ENCODE measurements at regions not wholly inside any gene's neighbourhood (a gene's known extent, or its start where the extent isn't known, plus 50 kb on each side); places are given as distances from the start of the nearest gene placed in this dataset.

DNA sequence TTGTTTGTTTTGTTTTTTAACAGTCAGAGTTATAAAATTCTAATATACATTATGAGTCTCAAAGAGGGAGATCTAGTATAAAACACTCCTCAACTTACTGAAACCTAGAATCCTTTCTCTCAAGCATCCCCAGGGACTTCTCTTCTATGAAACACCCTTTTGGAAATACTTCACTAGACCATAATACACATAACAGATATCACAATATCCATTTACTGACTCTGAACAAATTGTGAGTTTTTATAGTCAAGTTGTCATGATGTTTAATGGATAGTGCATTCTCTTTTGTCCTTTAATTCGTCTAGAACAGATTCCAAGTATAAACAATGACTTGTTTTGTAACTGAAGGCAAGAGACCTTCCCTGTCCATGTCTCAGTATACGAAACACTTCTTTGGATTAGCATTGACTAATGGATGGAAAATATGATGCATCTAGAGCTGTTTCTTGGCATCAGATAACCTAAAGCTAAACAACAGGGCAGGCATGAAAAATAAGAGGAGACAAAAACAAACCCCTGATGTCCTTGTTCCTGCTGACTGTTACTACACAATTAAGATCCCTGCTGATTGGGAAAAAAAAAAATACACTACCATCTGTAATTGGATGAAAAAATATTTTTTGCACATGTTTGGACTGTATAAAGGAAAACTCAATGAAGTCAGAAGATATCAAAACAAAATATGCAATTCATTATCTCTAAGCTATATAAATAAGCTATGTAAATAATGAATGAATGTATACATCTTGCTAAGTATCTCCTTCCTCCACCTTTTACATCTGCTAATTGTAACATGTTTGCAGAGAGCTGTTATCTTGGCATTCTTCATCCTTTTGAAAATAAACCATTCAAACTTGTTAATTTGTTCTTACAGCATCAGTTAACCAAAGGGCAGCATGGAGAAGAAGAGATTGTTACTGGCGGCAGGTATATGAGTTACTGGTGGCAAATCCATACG is 214.2 kb downstream of the LACC1 start:
- Mint-ChIP-seq H3K4me3 (no peak overlapping the region), H3K27me3 (ENCODE audit: low read depth) (peaks cover 6% of the 10 kb centered on the region), H3K9me3 (peaks cover 5% of the 10 kb centered on the region), H3K36me3 (ENCODE audit: insufficient read depth) (no peaks in the 10 kb centered on the region), H3K4me1 (ENCODE audit: low read depth) (peaks cover 10% of the 10 kb centered on the region)
- ATAC-seq (no peak), DNase-seq (no peak)

DNA sequence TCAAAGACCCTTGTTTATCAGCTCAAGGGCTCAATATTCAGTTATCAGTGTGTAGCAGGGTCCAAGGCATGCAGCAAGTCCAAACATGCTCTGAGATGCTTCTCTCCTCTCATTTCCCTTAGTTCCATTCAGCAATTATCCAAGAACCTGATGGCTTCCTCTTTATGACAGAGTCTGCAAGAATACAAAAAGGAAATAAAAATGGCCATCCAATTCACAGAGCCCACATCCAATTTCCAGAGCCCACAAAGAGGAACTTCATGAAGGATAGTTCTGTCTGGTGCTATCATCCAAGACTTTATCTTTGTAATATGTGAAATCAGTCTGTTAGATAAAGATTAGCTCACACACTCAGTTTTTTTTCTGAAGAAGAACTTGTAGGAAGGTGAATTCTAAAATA is 217.2 kb downstream of the LACC1 start:
- peaks cover 6% of the 10 kb centered on the region for H3K27me3 Mint-ChIP-seq (ENCODE audit: low read depth)
- H3K9me3 Mint-ChIP-seq, result peaks cover 7% of the 10 kb centered on the region
- H3K4me3 Mint-ChIP-seq, result no peak overlapping the region
- DNase-seq (no peak), ATAC-seq (no peak)
- peaks cover 3% of the 10 kb centered on the region for H3K4me1 Mint-ChIP-seq (ENCODE audit: low read depth)
- H3K36me3 Mint-ChIP-seq (ENCODE audit: insufficient read depth), result no peaks in the 10 kb centered on the region

DNA sequence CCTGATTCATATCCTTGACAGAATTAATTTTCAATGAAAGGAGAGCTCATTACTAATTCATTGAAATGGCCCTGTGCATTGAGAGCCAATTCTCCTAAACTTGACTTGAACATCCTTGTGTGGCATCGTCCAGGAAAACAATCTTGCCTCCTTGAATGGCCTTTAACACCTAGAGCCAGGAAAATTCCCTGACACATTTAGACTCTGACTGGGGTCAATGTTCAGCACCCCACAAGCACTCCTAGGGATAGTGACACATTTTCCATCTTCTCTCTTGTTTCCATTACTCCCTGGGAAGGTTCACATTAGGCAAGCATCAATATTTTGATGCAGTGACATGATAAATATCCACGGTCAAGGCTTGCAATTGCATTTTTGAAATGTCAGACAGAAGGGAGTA is 218.9 kb downstream of the LACC1 start:
- Mint-ChIP-seq H3K27me3 (ENCODE audit: low read depth) (peaks cover 6% of the 10 kb centered on the region), H3K4me3 (no peak overlapping the region), H3K9me3 (peaks cover 9% of the 10 kb centered on the region), H3K36me3 (ENCODE audit: insufficient read depth) (no peaks in the 10 kb centered on the region), H3K4me1 (ENCODE audit: low read depth) (no peaks in the 10 kb centered on the region)
- no peak for DNase-seq
- ATAC-seq, result no peak

DNA sequence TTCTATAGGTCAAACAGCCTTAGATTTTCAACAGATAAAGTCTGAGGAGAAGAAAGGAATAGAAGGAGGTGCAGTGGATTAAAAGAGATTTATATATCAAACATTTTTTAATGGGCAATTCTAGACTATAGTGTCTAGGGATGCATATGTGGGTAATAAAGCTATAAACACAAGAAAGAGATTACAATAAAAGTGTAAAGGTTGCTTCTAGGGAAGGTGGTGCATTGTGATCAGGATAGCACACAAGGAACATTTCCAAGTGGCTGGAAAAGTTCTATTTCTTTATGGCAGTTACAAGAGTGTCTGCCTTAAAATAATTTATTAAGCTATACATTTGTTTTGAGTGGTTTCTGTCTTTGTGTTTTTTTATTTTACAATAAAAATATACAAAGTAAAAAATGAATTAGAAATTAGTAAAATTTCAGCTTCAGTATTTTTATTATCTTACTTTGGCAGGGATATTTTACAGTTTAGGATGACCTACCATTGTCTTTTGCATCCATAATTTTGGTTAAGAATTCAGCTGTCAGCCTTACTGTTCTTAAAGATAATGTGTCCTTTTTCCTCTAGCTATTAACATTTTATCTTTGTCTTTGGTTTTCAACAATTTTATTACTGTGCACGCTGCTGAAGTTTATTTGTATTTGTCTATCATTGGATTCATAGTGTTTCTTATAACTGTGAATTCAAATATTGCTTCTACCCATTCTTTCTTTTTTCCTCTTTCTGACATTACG is 221.8 kb downstream of the LACC1 start:
- no peak for ATAC-seq
- Mint-ChIP-seq H3K36me3 (ENCODE audit: insufficient read depth) (no peaks in the 10 kb centered on the region), H3K27me3 (ENCODE audit: low read depth) (peaks cover 8% of the 10 kb centered on the region), H3K9me3 (peaks cover 9% of the 10 kb centered on the region), H3K4me1 (ENCODE audit: low read depth) (no peaks in the 10 kb centered on the region), H3K4me3 (no peak overlapping the region)
- DNase-seq, result no peak

DNA sequence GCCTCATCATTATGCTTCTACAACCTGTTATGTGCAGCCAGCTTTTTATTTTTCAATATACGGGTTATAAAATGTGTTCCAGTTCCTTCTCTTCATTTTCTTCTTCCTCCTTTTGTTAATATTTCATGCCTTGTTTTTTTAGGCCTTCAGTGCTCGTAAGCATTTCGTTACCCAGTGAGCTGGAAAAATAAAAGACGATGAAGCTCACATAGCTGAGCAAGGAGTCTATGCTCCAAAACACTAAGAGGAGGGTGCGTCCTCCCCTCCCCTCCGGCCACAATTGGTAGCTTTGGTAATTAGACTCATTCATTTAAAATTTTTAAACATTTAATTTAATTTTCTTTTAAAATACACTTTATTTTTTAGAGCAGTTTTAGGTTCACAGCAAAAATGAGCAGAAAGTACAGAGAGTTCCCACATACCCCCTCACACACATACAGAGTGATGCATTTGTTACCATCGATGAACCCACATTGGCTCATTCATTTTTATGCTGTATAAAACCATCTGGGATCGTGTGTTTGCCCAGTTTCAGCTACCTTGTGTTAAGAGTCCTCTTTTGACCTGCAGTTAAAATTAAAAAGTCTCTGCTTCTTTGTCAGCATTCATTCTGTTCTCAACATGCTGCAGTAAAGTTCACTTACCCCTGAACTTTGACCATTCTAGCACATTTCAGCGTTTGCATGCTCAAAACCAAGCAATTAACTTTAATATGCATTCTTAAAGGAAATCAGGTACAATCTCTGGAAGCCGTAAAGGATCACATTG is 223.9 kb downstream of the LACC1 start:
- DNase-seq (no peak), ATAC-seq (no peak)
- H3K9me3 Mint-ChIP-seq, result peaks cover 9% of the 10 kb centered on the region
- no peak overlapping the region for H3K4me3 Mint-ChIP-seq
- H3K27me3 Mint-ChIP-seq (ENCODE audit: low read depth), result peaks cover 9% of the 10 kb centered on the region
- no peaks in the 10 kb centered on the region for H3K36me3 Mint-ChIP-seq (ENCODE audit: insufficient read depth)
- H3K4me1 Mint-ChIP-seq (ENCODE audit: low read depth), result no peaks in the 10 kb centered on the region

DNA sequence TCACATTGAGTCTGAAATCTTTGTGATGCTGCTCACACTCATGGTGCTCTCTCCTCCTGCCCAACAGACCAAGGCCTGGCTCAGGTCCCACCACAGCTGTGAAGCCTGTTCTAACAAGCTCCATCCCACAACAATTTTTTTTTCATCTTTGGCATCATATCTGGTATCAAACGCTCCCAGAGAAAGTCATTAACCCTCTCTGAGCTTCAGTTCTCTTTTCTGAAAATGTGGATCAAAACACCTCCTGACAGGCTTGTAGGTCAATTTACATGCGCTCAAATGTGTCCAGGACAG is 224.4 kb downstream of the LACC1 start:
- ATAC-seq (no peak), DNase-seq (no peak)
- Mint-ChIP-seq H3K9me3 (peaks cover 9% of the 10 kb centered on the region), H3K4me1 (ENCODE audit: low read depth) (no peaks in the 10 kb centered on the region), H3K4me3 (no peak overlapping the region), H3K36me3 (ENCODE audit: insufficient read depth) (no peaks in the 10 kb centered on the region), H3K27me3 (ENCODE audit: low read depth) (peaks cover 7% of the 10 kb centered on the region)

DNA sequence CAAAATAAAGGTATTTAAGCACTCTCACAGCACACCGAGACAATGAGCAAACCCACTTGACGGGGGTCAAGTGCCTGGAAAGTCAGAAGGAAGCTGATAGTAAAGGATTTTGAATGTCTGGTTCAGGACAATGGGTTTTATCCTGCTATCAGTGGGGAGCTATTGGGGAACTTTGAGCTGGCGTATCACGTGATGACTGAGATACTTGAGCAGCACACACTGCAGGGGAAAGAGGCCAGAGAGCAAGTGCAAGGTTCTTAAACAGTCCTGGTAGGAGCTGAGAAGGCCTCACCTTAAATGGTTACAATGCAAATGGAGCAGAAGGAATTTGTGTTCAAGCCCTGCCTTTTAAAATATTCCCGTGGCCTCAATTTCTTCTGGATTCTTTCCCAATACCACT is 225.3 kb downstream of the LACC1 start:
- ATAC-seq, result no peak
- no peaks in the 10 kb centered on the region for H3K4me1 Mint-ChIP-seq (ENCODE audit: low read depth)

DNA sequence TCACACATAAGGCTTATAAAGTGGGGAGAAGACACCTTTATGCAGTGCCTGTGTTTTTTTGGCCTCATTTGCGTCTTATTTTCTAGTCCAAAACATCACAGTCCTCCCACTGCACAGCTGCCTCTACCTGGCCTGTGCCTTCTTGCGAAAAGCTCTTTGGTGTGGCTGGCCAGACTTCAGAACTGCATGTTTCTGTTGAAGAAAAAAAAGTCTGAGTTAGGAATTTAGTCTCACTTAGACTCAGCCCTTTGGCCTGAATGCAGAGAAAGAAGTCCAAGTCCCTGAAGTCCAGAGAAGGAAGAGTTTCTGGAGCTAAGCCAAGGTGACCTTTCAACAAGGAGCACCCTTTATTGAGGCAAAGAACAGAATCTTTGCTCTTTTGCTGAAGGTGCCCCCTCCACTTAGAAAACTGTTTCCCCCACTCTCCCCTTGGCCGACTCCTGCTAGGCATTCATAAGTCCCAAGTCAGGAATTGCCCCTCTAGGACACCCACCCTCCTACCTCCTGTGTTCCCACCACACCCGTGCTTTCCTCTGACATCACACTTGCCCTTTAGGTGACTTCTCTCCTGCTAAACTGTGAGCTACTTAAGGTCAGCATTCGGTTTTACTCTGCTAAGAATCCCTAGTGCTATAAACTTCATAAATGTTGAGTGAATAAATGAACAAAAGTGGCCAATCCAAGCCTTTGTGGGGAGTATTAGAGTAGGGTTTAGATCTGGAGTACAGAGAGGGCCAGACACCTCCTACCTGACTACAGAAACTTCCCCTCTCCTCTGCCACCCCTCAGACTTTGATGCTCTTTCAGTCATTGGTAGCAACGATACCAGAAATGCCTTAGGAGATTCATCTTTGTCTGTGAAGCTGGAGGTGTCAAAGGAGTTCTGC is 226.8 kb downstream of the LACC1 start:
- Mint-ChIP-seq H3K4me1 (ENCODE audit: low read depth) (no peaks in the 10 kb centered on the region), H3K9me3 (peaks cover 5% of the 10 kb centered on the region), H3K4me3 (no peak overlapping the region), H3K36me3 (ENCODE audit: insufficient read depth) (no peaks in the 10 kb centered on the region), H3K27me3 (ENCODE audit: low read depth) (peaks cover 7% of the 10 kb centered on the region)
- DNase-seq (no peak), ATAC-seq (no peak)

More for the DNA sequence above, 225.3 kb downstream of the LACC1 start:
- no peak for DNase-seq
- H3K4me3 Mint-ChIP-seq, result no peak overlapping the region
- H3K36me3 Mint-ChIP-seq (ENCODE audit: insufficient read depth), result no peaks in the 10 kb centered on the region
- H3K9me3 Mint-ChIP-seq, result peaks cover 9% of the 10 kb centered on the region
- H3K27me3 Mint-ChIP-seq (ENCODE audit: low read depth), result peaks cover 7% of the 10 kb centered on the region

DNA sequence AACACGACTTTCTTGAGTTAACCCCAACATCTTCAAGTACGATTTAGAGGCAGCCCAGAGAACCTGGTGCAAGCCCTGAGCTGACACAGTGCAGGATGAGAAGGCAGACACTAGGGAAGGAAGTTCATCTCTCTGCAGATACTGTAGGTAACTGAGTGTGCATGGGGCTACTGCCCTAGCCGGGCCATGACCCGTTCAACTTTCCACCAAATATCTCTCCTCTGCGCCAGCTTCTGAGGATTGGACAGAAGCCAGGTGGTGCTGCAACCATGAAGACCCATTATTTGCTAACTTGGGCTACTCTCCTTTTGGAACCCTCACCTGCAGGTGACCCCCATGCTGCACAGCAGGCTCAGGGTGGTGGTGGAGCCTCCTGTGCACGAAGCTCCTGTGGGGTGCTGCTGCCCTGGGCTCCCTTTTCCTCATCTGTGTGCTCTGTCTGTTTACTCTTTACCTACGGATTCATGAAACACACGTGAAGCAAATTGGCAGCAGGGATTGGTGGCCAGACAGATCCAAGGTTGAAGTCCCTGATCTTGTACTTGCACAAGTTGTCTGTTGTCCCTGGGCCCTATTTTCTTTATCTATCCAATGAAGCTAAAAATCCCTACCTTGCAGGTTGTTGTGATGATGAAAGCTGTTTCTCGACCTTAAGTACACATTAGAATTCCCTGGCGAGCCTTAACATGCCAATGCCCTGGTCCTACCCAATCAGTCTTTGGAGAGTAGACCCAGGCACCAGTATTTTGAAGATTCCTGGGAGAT is 227.8 kb downstream of the LACC1 start:
- ATAC-seq (no peak), DNase-seq (no peak)
- no peaks in the 10 kb centered on the region for H3K36me3 Mint-ChIP-seq (ENCODE audit: insufficient read depth)
- H3K4me1 Mint-ChIP-seq (ENCODE audit: low read depth), result peaks cover 2% of the 10 kb centered on the region
- H3K4me3 Mint-ChIP-seq, result no peak overlapping the region
- peaks cover 7% of the 10 kb centered on the region for H3K27me3 Mint-ChIP-seq (ENCODE audit: low read depth)
- no peaks in the 10 kb centered on the region for H3K9me3 Mint-ChIP-seq

DNA sequence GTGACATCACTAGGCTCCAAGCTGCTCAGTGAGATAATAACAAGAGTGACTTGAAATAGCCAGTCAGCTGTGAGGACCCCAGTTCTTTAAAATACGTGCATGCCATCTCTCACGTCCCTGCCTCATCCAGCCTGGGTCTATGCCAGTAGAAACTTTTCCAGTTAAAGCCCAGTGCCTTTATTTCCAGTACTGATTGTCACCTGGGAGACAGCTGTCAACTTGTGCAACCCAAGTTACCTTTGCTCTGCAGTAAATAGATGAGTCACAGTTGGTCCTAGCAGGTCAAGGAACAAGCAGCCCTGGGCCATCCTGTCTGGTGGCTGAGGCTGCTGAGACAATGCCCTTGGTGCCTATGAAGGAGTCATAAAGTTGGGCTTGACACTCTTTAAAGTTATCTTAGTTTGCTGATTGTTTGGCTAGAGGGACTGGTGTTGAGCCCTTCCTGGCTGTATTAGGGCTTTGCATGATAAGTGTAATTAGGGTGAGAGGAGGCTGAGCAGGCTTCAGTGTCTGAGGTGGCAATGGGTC is 228.7 kb downstream of the LACC1 start:
- H3K9me3 Mint-ChIP-seq, result no peaks in the 10 kb centered on the region
- ATAC-seq (no peak), DNase-seq (no peak)
- no peak overlapping the region for H3K4me3 Mint-ChIP-seq
- H3K27me3 Mint-ChIP-seq (ENCODE audit: low read depth), result peaks cover 7% of the 10 kb centered on the region
- peaks cover 11% of the 10 kb centered on the region for H3K4me1 Mint-ChIP-seq (ENCODE audit: low read depth)
- H3K36me3 Mint-ChIP-seq (ENCODE audit: insufficient read depth), result no peaks in the 10 kb centered on the region

DNA sequence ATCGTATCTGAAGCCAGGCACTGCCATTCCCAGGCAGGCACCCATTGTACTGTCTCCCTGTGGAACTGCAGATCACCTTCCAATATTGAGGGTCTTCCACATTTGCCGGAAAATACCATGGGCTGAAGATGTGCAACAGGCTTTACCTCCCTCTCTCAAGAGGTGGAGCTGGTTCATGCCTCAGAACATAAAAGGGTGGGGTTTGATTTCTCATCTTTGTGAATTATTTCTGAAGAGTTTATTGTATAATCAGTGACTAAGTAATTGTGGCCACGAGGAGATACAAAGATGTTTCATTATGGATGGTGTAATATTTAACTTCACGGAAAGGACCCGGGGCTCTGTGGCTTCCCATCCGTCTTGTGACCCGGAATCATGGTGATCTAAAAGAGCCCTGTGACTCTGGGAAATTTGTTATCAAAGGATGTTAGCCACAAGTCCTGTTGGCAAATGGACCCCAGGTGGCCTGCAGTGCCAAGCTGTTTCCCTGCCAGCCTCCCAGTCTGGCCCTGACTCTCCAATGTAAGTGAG is 230.5 kb downstream of the LACC1 start:
- DNase-seq (no peak), ATAC-seq (no peak)
- Mint-ChIP-seq H3K27me3 (ENCODE audit: low read depth) (peaks cover 1% of the 10 kb centered on the region), H3K4me3 (no peak overlapping the region), H3K36me3 (ENCODE audit: insufficient read depth) (no peaks in the 10 kb centered on the region), H3K4me1 (ENCODE audit: low read depth) (peaks cover 11% of the 10 kb centered on the region), H3K9me3 (no peaks in the 10 kb centered on the region)

DNA sequence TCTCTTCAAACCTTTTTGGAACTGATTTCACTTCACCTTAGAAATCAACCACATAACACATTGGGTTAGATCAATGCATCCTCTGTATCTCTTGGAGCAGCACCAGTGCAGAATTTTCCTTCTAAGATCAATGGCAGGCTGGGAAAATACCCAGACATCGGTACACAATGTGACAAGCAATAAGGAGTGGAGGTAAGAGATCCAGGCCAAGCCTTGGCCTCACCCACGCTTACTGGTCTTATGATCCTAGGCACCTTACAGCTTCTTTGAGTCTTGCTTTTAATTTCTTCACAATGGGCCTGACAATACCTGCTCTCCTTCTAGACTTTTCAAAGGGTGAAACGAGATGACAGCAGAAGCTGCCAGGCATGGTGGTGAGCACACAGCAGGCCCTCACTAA is 232.0 kb downstream of the LACC1 start:
- Mint-ChIP-seq H3K27me3 (ENCODE audit: low read depth) (peaks cover 1% of the 10 kb centered on the region), H3K4me1 (ENCODE audit: low read depth) (peaks cover 13% of the 10 kb centered on the region), H3K36me3 (ENCODE audit: insufficient read depth) (no peaks in the 10 kb centered on the region), H3K9me3 (no peaks in the 10 kb centered on the region), H3K4me3 (no peak overlapping the region)
- ATAC-seq (no peak), DNase-seq (no peak)

Data from activated T-cell treated with anti-CD3 and anti-CD28 coated beads, Interleukin-2, amount 50 U/mL, for 4 hours (primary cell).